ENCODE measurements at regions not wholly inside any gene's neighbourhood (a gene's known extent, or its start where the extent isn't known, plus 50 kb on each side); places are given as distances from the start of the nearest gene placed in this dataset.

- no peak for TF ChIP-seq POLR2A (IDR thresholded peaks at IDR 0.05)
- TF ChIP-seq, protein P1, sequence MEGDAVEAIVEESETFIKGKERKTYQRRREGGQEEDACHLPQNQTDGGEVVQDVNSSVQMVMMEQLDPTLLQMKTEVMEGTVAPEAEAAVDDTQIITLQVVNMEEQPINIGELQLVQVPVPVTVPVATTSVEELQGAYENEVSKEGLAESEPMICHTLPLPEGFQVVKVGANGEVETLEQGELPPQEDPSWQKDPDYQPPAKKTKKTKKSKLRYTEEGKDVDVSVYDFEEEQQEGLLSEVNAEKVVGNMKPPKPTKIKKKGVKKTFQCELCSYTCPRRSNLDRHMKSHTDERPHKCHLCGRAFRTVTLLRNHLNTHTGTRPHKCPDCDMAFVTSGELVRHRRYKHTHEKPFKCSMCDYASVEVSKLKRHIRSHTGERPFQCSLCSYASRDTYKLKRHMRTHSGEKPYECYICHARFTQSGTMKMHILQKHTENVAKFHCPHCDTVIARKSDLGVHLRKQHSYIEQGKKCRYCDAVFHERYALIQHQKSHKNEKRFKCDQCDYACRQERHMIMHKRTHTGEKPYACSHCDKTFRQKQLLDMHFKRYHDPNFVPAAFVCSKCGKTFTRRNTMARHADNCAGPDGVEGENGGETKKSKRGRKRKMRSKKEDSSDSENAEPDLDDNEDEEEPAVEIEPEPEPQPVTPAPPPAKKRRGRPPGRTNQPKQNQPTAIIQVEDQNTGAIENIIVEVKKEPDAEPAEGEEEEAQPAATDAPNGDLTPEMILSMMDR (IDR thresholded peaks at IDR 0.05): no peak
- TF ChIP-seq POLR2AphosphoS5 (IDR thresholded peaks at IDR 0.05): no peak
- no peak for TF ChIP-seq EP300 (IDR thresholded peaks at IDR 0.05)
Measured at GRCh38 chr18:68354176-68354575, 360.7 kb downstream of the TMX3 start.

Data from upper lobe of left lung (tissue), 4 donors.